ENCODE measurements at regions not wholly inside any gene's neighbourhood (a gene's known extent, or its start where the extent isn't known, plus 50 kb on each side); places are given as distances from the start of the nearest gene placed in this dataset.

- Histone ChIP-seq H3K36me3 (ENCODE audit: control insufficient read depth, insufficient read depth, low read length) (no peaks in the 10 kb centered on the region), H3K27me3 (ENCODE audit: control insufficient read depth, insufficient read depth, low read length) (no peaks in the 10 kb centered on the region; the same call in 1 of the 2 replicates), H3K4me3 (ENCODE audit: low read depth, low read length) (no peak overlapping the region)
- TF ChIP-seq CTCF (IDR thresholded peaks at IDR 0.05; ENCODE audit: insufficient read depth, low read depth, low read length): no peak
- CTCF ChIA-PET: interaction anchor here (1.6 kb wide), 1 partner anchor 10 kb away, joined by 9 read pairs; no protein-coding TSS in a partner anchor
- DNase-seq (ENCODE audit: low read depth): no peak
- POLR2A ChIA-PET: no interaction called here
Measured at GRCh38 chr3:102664126-102664525, 229.3 kb downstream of the ZPLD1 start.

GRCh38 chr3:102665183-102665582 lies 230.4 kb downstream of the ZPLD1 start:
- Histone ChIP-seq H3K36me3 (ENCODE audit: control insufficient read depth, insufficient read depth, low read length) (no peaks in the 10 kb centered on the region), H3K4me3 (ENCODE audit: low read depth, low read length) (no peak overlapping the region), H3K27me3 (ENCODE audit: control insufficient read depth, insufficient read depth, low read length) (no peaks in the 10 kb centered on the region; the same call in 1 of the 2 replicates)
- no peak for DNase-seq (ENCODE audit: low read depth)
- TF ChIP-seq CTCF (IDR thresholded peaks at IDR 0.05; ENCODE audit: insufficient read depth, low read depth, low read length): no peak
- CTCF ChIA-PET: interaction anchor here (1.0 to 1.6 kb wide), 2 partner anchors 9 to 77 kb away, joined by 3 to 9 read pairs; no protein-coding TSS in a partner anchor
- POLR2A ChIA-PET: no interaction called here

GRCh38 chr3:102668247-102668646 lies 233.4 kb downstream of the ZPLD1 start:
- Histone ChIP-seq H3K36me3 (ENCODE audit: control insufficient read depth, insufficient read depth, low read length) (no peaks in the 10 kb centered on the region), H3K4me3 (ENCODE audit: low read depth, low read length) (no peak overlapping the region), H3K27me3 (ENCODE audit: control insufficient read depth, insufficient read depth, low read length) (no peaks in the 10 kb centered on the region; the same call in 1 of the 2 replicates)
- no peak for TF ChIP-seq CTCF (IDR thresholded peaks at IDR 0.05; ENCODE audit: insufficient read depth, low read depth, low read length)
- DNase-seq (ENCODE audit: low read depth): no peak
- CTCF ChIA-PET: no interaction called here
- POLR2A ChIA-PET: no interaction called here

GRCh38 chr3:102670986-102671385 lies 236.2 kb downstream of the ZPLD1 start:
- H3K4me3 ChIP-seq (ENCODE audit: low read depth, low read length): no peak overlapping the region
- no peak for TF ChIP-seq CTCF (IDR thresholded peaks at IDR 0.05; ENCODE audit: insufficient read depth, low read depth, low read length)
- H3K27me3 ChIP-seq (ENCODE audit: control insufficient read depth, insufficient read depth, low read length): no peaks in the 10 kb centered on the region
- no peaks in the 10 kb centered on the region for H3K36me3 ChIP-seq (ENCODE audit: control insufficient read depth, insufficient read depth, low read length)
- POLR2A ChIA-PET: no interaction called here
- CTCF ChIA-PET: interaction anchor here (0.9 to 5.9 kb wide), 3 partner anchors 55 to 436 kb away, joined by 3 to 44 read pairs (median 3); no protein-coding TSS in a partner anchor
- DNase-seq (ENCODE audit: low read depth): no peak

GRCh38 chr3:102672305-102672704 lies 237.5 kb downstream of the ZPLD1 start:
- DNase-seq (ENCODE audit: low read depth): no peak
- TF ChIP-seq CTCF (IDR thresholded peaks at IDR 0.05; ENCODE audit: insufficient read depth, low read depth, low read length): no peak
- Histone ChIP-seq H3K36me3 (ENCODE audit: control insufficient read depth, insufficient read depth, low read length) (no peaks in the 10 kb centered on the region), H3K4me3 (ENCODE audit: low read depth, low read length) (no peak overlapping the region), H3K27me3 (ENCODE audit: control insufficient read depth, insufficient read depth, low read length) (no peaks in the 10 kb centered on the region)
- ChIA-PET CTCF (interaction anchor here (0.9 to 5.9 kb wide), 8 partner anchors 15 to 436 kb away, joined by 3 to 44 read pairs (median 6); no protein-coding TSS in a partner anchor), POLR2A (interaction anchor here (0.6 kb wide), 1 partner anchor 442 kb away, joined by 19 read pairs; no protein-coding TSS in a partner anchor)

Measured in BJ (cell line).